Liver (tissue), 8 donors: ENCODE measurements at regions not wholly inside any gene's neighbourhood (a gene's known extent, or its start where the extent isn't known, plus 50 kb on each side); places are given as distances from the start of the nearest gene placed in this dataset.

Experiments used
- DNase-seq: peaks from one replicate; pipeline ENCODE4 v3.0.0-alpha.2; 2017; ENCODE audit warnings: low spot score
- H3K27ac ChIP-seq, 2 donors: one replicate each; pipeline ENCODE4 v1.7.0; 2013; ENCODE audit warnings: inconsistent platforms in 2 of 2, low read length in 2 of 2, control low read depth in 1 of 2, low read depth in 1 of 2, mild to moderate bottlenecking in 1 of 2
- H3K27me3 ChIP-seq, 4 donors: one replicate each; pipeline versions ENCODE4 v1.6.1 to v1.7.0; 2013; ENCODE audit warnings: low read length in 3 of 4, inconsistent platforms in 1 of 4, mild to moderate bottlenecking in 1 of 4, moderate library complexity in 1 of 4; ENCODE audit not compliant: control insufficient read depth in 4 of 4, insufficient read depth in 4 of 4
- H3K36me3 ChIP-seq, 4 donors: one replicate each; pipeline versions ENCODE4 v1.6.1 to v1.7.0; 2013; ENCODE audit warnings: low read length in 3 of 4, mild to moderate bottlenecking in 3 of 4, low read depth in 1 of 4, moderate library complexity in 1 of 4; ENCODE audit not compliant: control insufficient read depth in 4 of 4, insufficient read depth in 3 of 4
- H3K4me1 ChIP-seq, 4 donors: one replicate each; pipeline versions ENCODE4 v1.6.1 to v1.7.0; 2013; ENCODE audit warnings: low read length in 3 of 4, mild to moderate bottlenecking in 3 of 4, moderate library complexity in 1 of 4; ENCODE audit not compliant: control insufficient read depth in 4 of 4, insufficient read depth in 4 of 4
- H3K4me3 ChIP-seq, 3 donors: one replicate each; pipeline versions ENCODE4 v1.6.1 to v1.7.0; 2013; ENCODE audit warnings: low read length in 3 of 3, control low read depth in 1 of 3, low read depth in 1 of 3, mild to moderate bottlenecking in 1 of 3
- H3K9ac ChIP-seq, 2 donors: one replicate each; pipeline ENCODE4 v1.7.0; 2013; ENCODE audit warnings: low read length in 2 of 2, mild to moderate bottlenecking in 2 of 2, moderate library complexity in 2 of 2, control low read depth in 1 of 2, low read depth in 1 of 2
- H3K9me3 ChIP-seq, 4 donors: one replicate each; pipeline versions ENCODE4 v1.6.1 to v1.7.0; 2013; ENCODE audit warnings: low read length in 3 of 4; ENCODE audit not compliant: control insufficient read depth in 4 of 4
- EGR1 ChIP-seq, 2 donors: IDR thresholded peaks; 2 replicates each; pipeline ENCODE4 v1.6.1; 2016 to 2018; ENCODE audit warnings: antibody characterized with exemption in 2 of 2, low read depth in 2 of 2
- FOXA1 ChIP-seq: IDR thresholded peaks from 2 replicates; pipeline ENCODE4 v1.6.1; 2016; ENCODE audit warnings: antibody characterized with exemption
- FOXA2 ChIP-seq: IDR thresholded peaks from 2 replicates; pipeline ENCODE4 v1.6.1; 2016; ENCODE audit warnings: antibody characterized with exemption
- GABPA ChIP-seq, 2 donors: IDR thresholded peaks in 1 of 2; conservative IDR thresholded peaks in 1 of 2; 2 replicates each; pipeline ENCODE4 v1.6.1; 2016; ENCODE audit warnings: antibody characterized with exemption in 2 of 2, mild to moderate bottlenecking in 1 of 2, moderate library complexity in 1 of 2
- HNF4A ChIP-seq, 2 donors: conservative IDR thresholded peaks; 2 replicates each; pipeline ENCODE4 v1.6.1; 2016; ENCODE audit warnings: antibody characterized with exemption in 2 of 2, mild to moderate bottlenecking in 2 of 2
- HNF4G ChIP-seq: IDR thresholded peaks from 2 replicates; pipeline ENCODE4 v1.6.1; 2016; ENCODE audit warnings: antibody characterized with exemption
- JUND ChIP-seq, 2 donors: IDR thresholded peaks; 2 replicates each; pipeline ENCODE4 v1.6.1; 2016; ENCODE audit warnings: antibody characterized with exemption in 2 of 2
- NR2F2 ChIP-seq: IDR thresholded peaks from 2 replicates; pipeline ENCODE4 v1.6.1; 2016; ENCODE audit warnings: antibody characterized with exemption
- RAD21 ChIP-seq, 2 donors: IDR thresholded peaks; 2 replicates each; pipeline ENCODE4 v1.6.1; 2016; ENCODE audit warnings: antibody characterized with exemption in 2 of 2, mild to moderate bottlenecking in 2 of 2
- RXRA ChIP-seq, 2 donors: IDR thresholded peaks; 2 replicates each; pipeline ENCODE4 v1.6.1; 2017 to 2018; ENCODE audit warnings: antibody characterized with exemption in 2 of 2, mild to moderate bottlenecking in 1 of 2
- SP1 ChIP-seq: IDR thresholded peaks from 2 replicates; pipeline ENCODE4 v1.6.1; 2018; ENCODE audit warnings: antibody characterized with exemption, mild to moderate bottlenecking
- TAF1 ChIP-seq: conservative IDR thresholded peaks from 2 replicates; pipeline ENCODE4 v1.6.1; 2016; ENCODE audit warnings: antibody characterized with exemption, mild to moderate bottlenecking
- YY1 ChIP-seq: IDR thresholded peaks from 2 replicates; pipeline ENCODE4 v1.6.1; 2016; ENCODE audit warnings: antibody characterized with exemption, mild to moderate bottlenecking
- WGBS: extraction: QIAGEN DNeasy Blood & Tissue Kit; methylation state at CpG from one replicate; pipeline ENCODE4 v1.1.7; 2013; 5-methylcytosine and 5-hydroxymethylcytosine counted together
- TF ChIP-seq, protein P1 (sequence below): IDR thresholded peaks from 2 replicates; pipeline ENCODE4 v1.6.1; 2016; ENCODE audit warnings: antibody characterized with exemption
- TF ChIP-seq, protein P2 (sequence below): IDR thresholded peaks from 2 replicates; pipeline ENCODE4 v1.6.1; 2016; ENCODE audit warnings: antibody characterized with exemption
- TF ChIP-seq, protein P3 (sequence below): fragments of 150-350 bp; IDR thresholded peaks from 2 replicates; pipeline ENCODE4 v1.5.1; 2017; ENCODE audit warnings: improper control_type of control experiment, low read depth, low read length; ENCODE audit not compliant: missing input control
- TF ChIP-seq, protein P4 (sequence below): IDR thresholded peaks from 2 replicates; pipeline ENCODE4 v1.6.1; 2016; ENCODE audit warnings: antibody characterized with exemption
- TF ChIP-seq, protein P5 (sequence below): IDR thresholded peaks from 2 replicates; pipeline ENCODE4 v1.6.1; 2016; ENCODE audit warnings: antibody characterized with exemption, mild to moderate bottlenecking
- donor health status: healthy.
- donor health status: healthy.
- donor health status: healthy.
- donor health status: healthy.
- donor health status: healthy.

DNA sequence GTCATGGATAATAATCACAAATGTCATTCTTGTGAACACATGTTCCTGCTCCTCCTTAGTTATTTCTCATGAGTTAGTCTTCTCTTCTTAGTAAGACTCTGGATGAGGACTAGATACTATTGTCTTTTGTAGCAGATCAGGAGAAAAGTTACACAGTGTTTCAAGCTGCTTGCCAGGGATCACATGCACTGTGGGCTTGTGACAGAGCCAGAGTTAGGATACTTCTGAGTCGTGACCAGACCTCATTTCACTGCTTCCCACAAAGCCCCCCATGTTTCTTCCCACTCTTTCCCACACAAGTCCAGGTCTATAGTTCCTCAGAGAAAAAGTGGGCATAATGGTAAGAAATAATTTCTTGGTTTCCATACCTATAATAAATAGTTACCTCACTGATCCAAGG is 80.2 kb upstream of the LRATD1 start:
- Histone ChIP-seq H3K9me3 (no peaks in the 10 kb centered on the region), H3K4me1 (no peaks in the 10 kb centered on the region), H3K9ac (no peak overlapping the region), H3K36me3 (no peaks in the 10 kb centered on the region), H3K27ac (no peak overlapping the region), H3K4me3 (no peak overlapping the region), H3K27me3 (no peaks in the 10 kb centered on the region)
- 77% methylated on average over 1 of the region's 1 CpG for WGBS
- TF ChIP-seq FOXA2 = no peak
- TF ChIP-seq RAD21 (IDR thresholded peaks at IDR 0.05) = no peak
- TF ChIP-seq RXRA (IDR thresholded peaks at IDR 0.05) = no peak
- TF ChIP-seq, protein P1, sequence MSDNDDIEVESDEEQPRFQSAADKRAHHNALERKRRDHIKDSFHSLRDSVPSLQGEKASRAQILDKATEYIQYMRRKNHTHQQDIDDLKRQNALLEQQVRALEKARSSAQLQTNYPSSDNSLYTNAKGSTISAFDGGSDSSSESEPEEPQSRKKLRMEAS = no peak
- no peak for TF ChIP-seq YY1
- no peak for TF ChIP-seq NR2F2
- TF ChIP-seq, protein P2, sequence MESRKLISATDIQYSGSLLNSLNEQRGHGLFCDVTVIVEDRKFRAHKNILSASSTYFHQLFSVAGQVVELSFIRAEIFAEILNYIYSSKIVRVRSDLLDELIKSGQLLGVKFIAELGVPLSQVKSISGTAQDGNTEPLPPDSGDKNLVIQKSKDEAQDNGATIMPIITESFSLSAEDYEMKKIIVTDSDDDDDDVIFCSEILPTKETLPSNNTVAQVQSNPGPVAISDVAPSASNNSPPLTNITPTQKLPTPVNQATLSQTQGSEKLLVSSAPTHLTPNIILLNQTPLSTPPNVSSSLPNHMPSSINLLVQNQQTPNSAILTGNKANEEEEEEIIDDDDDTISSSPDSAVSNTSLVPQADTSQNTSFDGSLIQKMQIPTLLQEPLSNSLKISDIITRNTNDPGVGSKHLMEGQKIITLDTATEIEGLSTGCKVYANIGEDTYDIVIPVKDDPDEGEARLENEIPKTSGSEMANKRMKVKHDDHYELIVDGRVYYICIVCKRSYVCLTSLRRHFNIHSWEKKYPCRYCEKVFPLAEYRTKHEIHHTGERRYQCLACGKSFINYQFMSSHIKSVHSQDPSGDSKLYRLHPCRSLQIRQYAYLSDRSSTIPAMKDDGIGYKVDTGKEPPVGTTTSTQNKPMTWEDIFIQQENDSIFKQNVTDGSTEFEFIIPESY = no peak
- TF ChIP-seq HNF4G = no peak
- no peak for TF ChIP-seq GABPA (IDR thresholded peaks at IDR 0.05 in 1 of 2, conservative IDR thresholded peaks at IDR 0.05 in 1 of 2)
- TF ChIP-seq TAF1 = no peak
- no peak for TF ChIP-seq SP1
- TF ChIP-seq, protein P3, sequence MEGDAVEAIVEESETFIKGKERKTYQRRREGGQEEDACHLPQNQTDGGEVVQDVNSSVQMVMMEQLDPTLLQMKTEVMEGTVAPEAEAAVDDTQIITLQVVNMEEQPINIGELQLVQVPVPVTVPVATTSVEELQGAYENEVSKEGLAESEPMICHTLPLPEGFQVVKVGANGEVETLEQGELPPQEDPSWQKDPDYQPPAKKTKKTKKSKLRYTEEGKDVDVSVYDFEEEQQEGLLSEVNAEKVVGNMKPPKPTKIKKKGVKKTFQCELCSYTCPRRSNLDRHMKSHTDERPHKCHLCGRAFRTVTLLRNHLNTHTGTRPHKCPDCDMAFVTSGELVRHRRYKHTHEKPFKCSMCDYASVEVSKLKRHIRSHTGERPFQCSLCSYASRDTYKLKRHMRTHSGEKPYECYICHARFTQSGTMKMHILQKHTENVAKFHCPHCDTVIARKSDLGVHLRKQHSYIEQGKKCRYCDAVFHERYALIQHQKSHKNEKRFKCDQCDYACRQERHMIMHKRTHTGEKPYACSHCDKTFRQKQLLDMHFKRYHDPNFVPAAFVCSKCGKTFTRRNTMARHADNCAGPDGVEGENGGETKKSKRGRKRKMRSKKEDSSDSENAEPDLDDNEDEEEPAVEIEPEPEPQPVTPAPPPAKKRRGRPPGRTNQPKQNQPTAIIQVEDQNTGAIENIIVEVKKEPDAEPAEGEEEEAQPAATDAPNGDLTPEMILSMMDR = no peak
- no peak for TF ChIP-seq FOXA1
- TF ChIP-seq, protein P4, sequence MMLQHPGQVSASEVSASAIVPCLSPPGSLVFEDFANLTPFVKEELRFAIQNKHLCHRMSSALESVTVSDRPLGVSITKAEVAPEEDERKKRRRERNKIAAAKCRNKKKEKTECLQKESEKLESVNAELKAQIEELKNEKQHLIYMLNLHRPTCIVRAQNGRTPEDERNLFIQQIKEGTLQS = no peak
- TF ChIP-seq JUND (IDR thresholded peaks at IDR 0.05) = no peak
- TF ChIP-seq, protein P5, sequence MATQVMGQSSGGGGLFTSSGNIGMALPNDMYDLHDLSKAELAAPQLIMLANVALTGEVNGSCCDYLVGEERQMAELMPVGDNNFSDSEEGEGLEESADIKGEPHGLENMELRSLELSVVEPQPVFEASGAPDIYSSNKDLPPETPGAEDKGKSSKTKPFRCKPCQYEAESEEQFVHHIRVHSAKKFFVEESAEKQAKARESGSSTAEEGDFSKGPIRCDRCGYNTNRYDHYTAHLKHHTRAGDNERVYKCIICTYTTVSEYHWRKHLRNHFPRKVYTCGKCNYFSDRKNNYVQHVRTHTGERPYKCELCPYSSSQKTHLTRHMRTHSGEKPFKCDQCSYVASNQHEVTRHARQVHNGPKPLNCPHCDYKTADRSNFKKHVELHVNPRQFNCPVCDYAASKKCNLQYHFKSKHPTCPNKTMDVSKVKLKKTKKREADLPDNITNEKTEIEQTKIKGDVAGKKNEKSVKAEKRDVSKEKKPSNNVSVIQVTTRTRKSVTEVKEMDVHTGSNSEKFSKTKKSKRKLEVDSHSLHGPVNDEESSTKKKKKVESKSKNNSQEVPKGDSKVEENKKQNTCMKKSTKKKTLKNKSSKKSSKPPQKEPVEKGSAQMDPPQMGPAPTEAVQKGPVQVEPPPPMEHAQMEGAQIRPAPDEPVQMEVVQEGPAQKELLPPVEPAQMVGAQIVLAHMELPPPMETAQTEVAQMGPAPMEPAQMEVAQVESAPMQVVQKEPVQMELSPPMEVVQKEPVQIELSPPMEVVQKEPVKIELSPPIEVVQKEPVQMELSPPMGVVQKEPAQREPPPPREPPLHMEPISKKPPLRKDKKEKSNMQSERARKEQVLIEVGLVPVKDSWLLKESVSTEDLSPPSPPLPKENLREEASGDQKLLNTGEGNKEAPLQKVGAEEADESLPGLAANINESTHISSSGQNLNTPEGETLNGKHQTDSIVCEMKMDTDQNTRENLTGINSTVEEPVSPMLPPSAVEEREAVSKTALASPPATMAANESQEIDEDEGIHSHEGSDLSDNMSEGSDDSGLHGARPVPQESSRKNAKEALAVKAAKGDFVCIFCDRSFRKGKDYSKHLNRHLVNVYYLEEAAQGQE = no peak
- no peak for TF ChIP-seq EGR1 (IDR thresholded peaks at IDR 0.05; ENCODE audit: low read depth in 2 of 2)
- no peak for TF ChIP-seq HNF4A (conservative IDR thresholded peaks at IDR 0.05)
- DNase-seq = no peak

DNA sequence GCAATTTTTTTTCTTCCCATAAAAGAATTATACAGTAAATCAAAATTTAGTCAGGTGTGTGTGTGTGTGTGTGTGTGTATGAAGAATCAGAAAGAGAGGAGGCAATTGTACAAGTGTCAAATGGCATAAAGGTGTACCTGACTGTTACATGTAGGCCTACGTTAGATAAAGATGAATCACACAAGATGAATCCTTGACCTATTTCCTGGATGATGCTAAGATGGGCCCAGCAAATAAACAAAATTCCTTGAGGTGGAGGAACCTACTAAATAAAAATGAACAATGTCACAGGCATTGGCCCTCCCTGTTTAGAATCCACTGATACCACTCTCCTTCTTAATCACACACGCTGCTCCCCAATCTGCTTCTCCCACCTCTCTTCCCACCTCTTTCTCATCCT is 79.7 kb upstream of the LRATD1 start:
- H3K27me3 ChIP-seq = no peaks in the 10 kb centered on the region
- H3K9me3 ChIP-seq = no peaks in the 10 kb centered on the region
- H3K4me3 ChIP-seq = no peak overlapping the region
- H3K27ac ChIP-seq = no peak overlapping the region
- H3K36me3 ChIP-seq = no peaks in the 10 kb centered on the region
- H3K4me1 ChIP-seq = no peaks in the 10 kb centered on the region
- no peak for DNase-seq
- WGBS = 83% methylated on average over 2 of the region's 2 CpGs
- no peak overlapping the region for H3K9ac ChIP-seq
- TF ChIP-seq TAF1 (no peak), YY1 (no peak), HNF4G (no peak), FOXA2 (no peak), JUND (IDR thresholded peaks at IDR 0.05) (no peak), NR2F2 (no peak), HNF4A (conservative IDR thresholded peaks at IDR 0.05) (no peak), FOXA1 (no peak), GABPA (IDR thresholded peaks at IDR 0.05 in 1 of 2, conservative IDR thresholded peaks at IDR 0.05 in 1 of 2) (no peak), RAD21 (IDR thresholded peaks at IDR 0.05) (no peak), SP1 (no peak)
- TF ChIP-seq, protein P1 = no peak
- TF ChIP-seq, protein P5 = no peak
- TF ChIP-seq, protein P3 = no peak
